ENCODE measurements at regions not wholly inside any gene's neighbourhood (a gene's known extent, or its start where the extent isn't known, plus 50 kb on each side); places are given as distances from the start of the nearest gene placed in this dataset.
"Not testable (repeated sequence)": the region's sequence is repeated elsewhere in the genome, so short reads cannot be mapped to it uniquely, and the experiment has no call there.

GRCh38 chr2:186991766-186992417 is 142.9 kb upstream of the ZSWIM2 start:
- no peak for DNase-seq

GRCh38 chr2:186984966-186985365 is 136.0 kb upstream of the ZSWIM2 start:
- DNase-seq = no peak

GRCh38 chr2:186984481-186984880 is 135.5 kb upstream of the ZSWIM2 start:
- DNase-seq = no peak

- DNase-seq = no peak
Observed at GRCh38 chr2:186980787-186981550, 132.0 kb upstream of the ZSWIM2 start.

- DNase-seq = no peak
Observed at GRCh38 chr2:186980117-186980442, 131.1 kb upstream of the ZSWIM2 start.

GRCh38 chr2:186979439-186980116 is 130.6 kb upstream of the ZSWIM2 start:
- no peak for DNase-seq

- no peak for DNase-seq
Observed at GRCh38 chr2:186977433-186978045, 128.6 kb upstream of the ZSWIM2 start.

GRCh38 chr2:186976329-186976728 is 127.4 kb upstream of the ZSWIM2 start:
- DNase-seq = no peak

GRCh38 chr2:186972281-186972970 is 123.5 kb upstream of the ZSWIM2 start:
- DNase-seq = no peak

GRCh38 chr2:186968277-186968676 is 119.3 kb upstream of the ZSWIM2 start:
- DNase-seq = no peak

- DNase-seq = no peak
Observed at GRCh38 chr2:186966015-186966414, 117.0 kb upstream of the ZSWIM2 start.

GRCh38 chr2:186962085-186962747 is 113.2 kb upstream of the ZSWIM2 start:
- DNase-seq = no peak

- not testable (repeated sequence) for DNase-seq
Observed at GRCh38 chr2:186960241-186960640, 111.3 kb upstream of the ZSWIM2 start.

GRCh38 chr2:186959486-186959885 is 110.5 kb upstream of the ZSWIM2 start:
- DNase-seq = no peak

- DNase-seq = no peak
Observed at GRCh38 chr2:186950694-186951093, 101.7 kb upstream of the ZSWIM2 start.

GRCh38 chr2:186949726-186950256 is 100.8 kb upstream of the ZSWIM2 start:
- no peak for DNase-seq

GRCh38 chr2:186947516-186947915 is 98.5 kb upstream of the ZSWIM2 start:
- DNase-seq = no peak

- no peak for DNase-seq
Observed at GRCh38 chr2:186946896-186947467, 98.0 kb upstream of the ZSWIM2 start.

- DNase-seq = no peak
Observed at GRCh38 chr2:186941853-186942252, 92.9 kb upstream of the ZSWIM2 start.

GRCh38 chr2:186940463-186940862 is 91.5 kb upstream of the ZSWIM2 start:
- DNase-seq = no peak

- no peak for DNase-seq
Observed at GRCh38 chr2:186934420-186934819, 85.5 kb upstream of the ZSWIM2 start.
